Superior temporal gyrus (tissue), 1 donor: ENCODE measurements at regions not wholly inside any gene's neighbourhood (a gene's known extent, or its start where the extent isn't known, plus 50 kb on each side); places are given as distances from the start of the nearest gene placed in this dataset.
A peak's percentile ranks its signal among the peaks of the same experiment; 100 is the strongest.

Experiments
- DNase-seq: peaks from one replicate; pipeline ENCODE4 v3.0.0-alpha.2; 2016; ENCODE audit errors: extremely low spot score

GRCh38 chr3:194769020-194769643, 83.4 kb downstream of the FAM43A start:
- DNase-seq = peak; percentile 95

- no peak for DNase-seq
Measured at GRCh38 chr3:194772241-194773000, 86.7 kb downstream of the FAM43A start.

- no peak for DNase-seq
Measured at GRCh38 chr3:194773216-194773615, 87.5 kb downstream of the FAM43A start.

GRCh38 chr3:194773771-194774455, 88.2 kb downstream of the FAM43A start:
- no peak for DNase-seq

GRCh38 chr3:194775266-194775665, 89.6 kb downstream of the FAM43A start:
- no peak for DNase-seq

- no peak for DNase-seq
Measured at GRCh38 chr3:194775731-194776130, 90.0 kb downstream of the FAM43A start.

- no peak for DNase-seq
Measured at GRCh38 chr3:194777729-194778128, 92.0 kb downstream of the FAM43A start.

- DNase-seq = no peak
Measured at GRCh38 chr3:194779729-194780224, 94.1 kb downstream of the FAM43A start.

GRCh38 chr3:194780706-194781105, 95.0 kb downstream of the FAM43A start:
- no peak for DNase-seq

GRCh38 chr3:194781617-194782016, 95.9 kb downstream of the FAM43A start:
- no peak for DNase-seq

- no peak for DNase-seq
Measured at GRCh38 chr3:194782698-194783404, 97.2 kb downstream of the FAM43A start.

- no peak for DNase-seq
Measured at GRCh38 chr3:194784361-194784760, 98.7 kb downstream of the FAM43A start.

- DNase-seq = no peak
Measured at GRCh38 chr3:194785315-194785714, 99.6 kb downstream of the FAM43A start.

- DNase-seq = no peak
Measured at GRCh38 chr3:194787072-194787471, 101.4 kb downstream of the FAM43A start.

GRCh38 chr3:194787650-194788049, 102.0 kb downstream of the FAM43A start:
- DNase-seq = no peak

GRCh38 chr3:194792368-194792767, 106.7 kb downstream of the FAM43A start:
- no peak for DNase-seq

GRCh38 chr3:194797555-194798250, 112.0 kb downstream of the FAM43A start:
- no peak for DNase-seq

- no peak for DNase-seq
Measured at GRCh38 chr3:194798486-194798885, 112.8 kb downstream of the FAM43A start.

- DNase-seq = no peak
Measured at GRCh38 chr3:194800002-194800401, 114.3 kb downstream of the FAM43A start.

- no peak for DNase-seq
Measured at GRCh38 chr3:194801461-194802432, 116.1 kb downstream of the FAM43A start.
